GM18498 (cell line): ENCODE measurements at regions not wholly inside any gene's neighbourhood (a gene's known extent, or its start where the extent isn't known, plus 50 kb on each side); places are given as distances from the start of the nearest gene placed in this dataset.

Source experiments
- ATAC-seq: cut with Tn5 transposase; IDR thresholded peaks from one replicate; pipeline ENCODE4 v1.9.1; 2021; ENCODE audit warnings: mild to moderate bottlenecking, moderate library complexity; ENCODE audit not compliant: unreplicated experiment

GRCh38 chr12:4056910-4057845, 184.0 kb upstream of the PARP11 start:
- ATAC-seq = no peak

DNA sequence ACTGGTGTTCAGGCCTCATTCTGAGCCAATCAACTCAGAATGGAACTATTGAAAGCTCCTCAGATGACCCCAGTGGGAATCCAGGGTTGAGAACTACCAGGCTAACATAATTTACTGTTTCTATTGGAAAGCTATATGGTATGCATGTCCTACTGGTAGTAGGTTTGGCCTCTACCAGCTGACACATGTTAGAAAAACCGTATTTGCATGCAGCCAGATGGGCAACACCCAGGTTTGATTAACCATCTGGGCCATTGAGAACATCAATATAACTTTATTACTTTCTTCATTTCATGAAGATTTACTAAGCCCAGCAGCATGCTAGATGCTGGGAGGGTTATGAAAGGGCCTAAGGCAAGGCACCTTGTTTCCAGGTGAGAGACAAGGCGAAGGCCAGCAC, 181.4 kb upstream of the PARP11 start:
- ATAC-seq = no peak

- no peak for ATAC-seq
These were observed 179.5 kb upstream of the PARP11 start for GRCh38 chr12:4052691-4053090.

DNA sequence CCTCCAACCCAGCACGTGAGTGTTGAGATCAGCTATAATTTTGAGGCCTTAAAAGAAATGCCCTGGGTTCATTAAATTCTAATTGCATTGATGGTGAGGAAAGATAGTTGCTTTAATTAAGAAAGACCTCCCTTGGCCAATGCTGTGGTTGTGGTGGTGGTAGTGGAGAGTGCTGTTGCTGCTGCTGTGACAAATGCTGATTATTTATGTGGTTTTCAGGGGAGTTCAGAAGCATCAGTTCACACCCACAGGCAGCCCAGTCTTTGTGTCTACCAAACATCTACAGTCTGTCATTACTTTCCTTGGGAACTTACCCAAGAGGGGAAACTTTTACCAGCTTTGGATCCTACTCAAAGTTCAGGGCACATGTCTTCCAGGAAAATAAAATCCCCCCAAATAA, 178.4 kb upstream of the PARP11 start:
- no peak for ATAC-seq

GRCh38 chr12:4050340-4050739, 177.1 kb upstream of the PARP11 start:
- no peak for ATAC-seq

DNA sequence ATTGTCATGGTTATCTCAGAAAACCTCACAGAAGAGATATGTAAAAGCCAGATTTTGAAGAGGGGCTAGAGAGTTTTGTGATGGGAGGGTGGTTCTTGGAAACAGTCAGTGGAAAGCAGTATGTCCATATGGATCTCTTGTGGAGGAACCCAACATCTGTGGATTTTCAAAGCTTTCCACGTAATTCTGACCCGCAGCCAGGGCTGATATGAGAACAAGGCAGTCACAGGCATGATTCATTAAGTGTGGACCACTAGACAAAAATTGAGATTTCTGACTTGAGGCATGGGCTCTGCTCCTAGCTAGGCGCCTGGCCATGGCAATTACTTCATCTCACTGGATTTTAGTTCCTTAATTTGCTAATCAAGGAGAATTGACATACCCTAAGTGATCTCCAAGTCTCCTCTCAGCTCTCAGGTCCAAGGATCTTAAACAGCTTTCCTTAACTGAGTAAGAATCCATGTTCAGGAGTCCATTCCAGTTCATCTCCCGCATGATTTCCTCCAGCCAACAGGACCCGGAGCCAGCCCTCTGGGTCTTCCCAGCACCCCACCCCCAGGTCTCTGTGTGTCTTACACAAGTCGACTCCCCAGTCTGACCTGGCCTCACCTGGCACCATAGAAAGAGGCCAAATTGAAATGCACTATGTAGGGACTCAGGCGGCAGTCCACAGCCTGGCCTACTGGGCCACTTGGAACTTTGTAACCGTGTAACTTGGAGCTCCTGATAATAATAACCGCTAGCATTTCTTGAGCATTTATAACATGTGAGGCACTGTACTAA, 176.3 kb upstream of the PARP11 start:
- ATAC-seq = no peak

DNA sequence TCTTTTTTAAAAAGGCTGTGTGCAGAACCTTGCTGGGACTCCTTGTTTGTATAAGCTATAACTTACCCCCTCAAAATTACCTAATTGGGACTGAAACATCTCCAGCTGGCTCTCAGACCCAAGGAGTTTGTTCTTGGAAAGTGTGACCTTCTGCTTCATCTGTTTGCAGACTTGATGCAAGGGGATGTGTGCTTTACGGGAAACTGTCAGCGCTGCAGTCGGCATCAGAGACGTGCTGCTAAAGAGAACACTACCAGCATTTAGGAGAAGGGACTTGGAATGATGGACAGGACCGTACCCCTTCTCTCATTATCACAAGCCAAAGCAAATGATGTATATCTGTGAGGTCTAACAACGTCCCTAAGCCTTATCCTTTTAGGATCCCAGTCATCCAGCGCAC, 174.2 kb upstream of the PARP11 start:
- no peak for ATAC-seq

DNA sequence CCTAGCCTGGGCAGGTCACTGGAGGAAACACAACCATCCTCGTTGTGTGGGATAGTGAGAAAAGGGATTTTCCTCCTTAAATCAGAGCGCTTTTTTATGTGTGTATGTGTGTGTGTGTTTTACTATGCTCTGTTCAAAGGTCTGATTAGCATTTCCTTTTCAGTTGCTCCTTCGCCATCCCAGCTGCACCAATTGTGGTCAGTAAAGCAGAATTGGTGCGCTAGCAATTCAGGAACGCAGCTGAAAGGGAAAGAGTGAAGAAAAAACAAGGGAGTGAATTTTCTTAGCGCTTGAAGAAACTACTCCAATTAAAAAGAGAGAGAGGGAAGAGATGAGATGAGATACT, 173.3 kb upstream of the PARP11 start:
- no peak for ATAC-seq

DNA sequence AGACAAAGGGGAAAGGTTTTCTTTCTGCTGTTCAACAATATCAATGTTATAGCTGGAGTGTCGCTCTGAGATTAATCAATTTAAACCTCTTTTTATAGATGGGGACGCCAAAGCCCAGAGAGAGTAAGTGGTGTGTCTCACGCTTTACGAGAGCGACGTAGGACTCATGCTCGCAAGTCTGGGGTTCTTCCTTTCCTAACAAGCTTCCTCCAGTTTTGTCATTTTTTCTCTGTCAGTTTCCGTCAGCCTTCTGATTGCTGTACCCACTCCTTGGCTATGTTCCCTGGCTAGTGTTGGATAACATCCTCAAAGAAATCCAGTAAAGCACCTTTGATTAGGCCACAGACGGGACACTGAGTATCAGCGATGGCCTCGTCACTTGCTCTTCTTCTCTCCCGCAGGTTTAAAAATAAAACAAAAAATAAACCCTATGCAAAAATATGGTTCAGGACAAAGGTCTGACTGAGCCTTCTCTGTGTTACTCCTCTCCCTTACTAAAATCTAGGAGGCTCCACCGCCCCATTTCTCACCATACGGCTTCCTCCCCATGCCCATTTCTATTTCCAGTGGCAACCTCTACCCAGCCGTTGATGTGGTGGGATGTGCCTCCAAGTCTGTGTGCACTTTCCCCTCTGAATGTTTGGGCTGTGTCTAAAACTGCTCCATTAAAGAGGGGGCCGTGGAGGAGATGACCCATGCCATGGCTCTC, 172.7 kb upstream of the PARP11 start:
- no peak for ATAC-seq

DNA sequence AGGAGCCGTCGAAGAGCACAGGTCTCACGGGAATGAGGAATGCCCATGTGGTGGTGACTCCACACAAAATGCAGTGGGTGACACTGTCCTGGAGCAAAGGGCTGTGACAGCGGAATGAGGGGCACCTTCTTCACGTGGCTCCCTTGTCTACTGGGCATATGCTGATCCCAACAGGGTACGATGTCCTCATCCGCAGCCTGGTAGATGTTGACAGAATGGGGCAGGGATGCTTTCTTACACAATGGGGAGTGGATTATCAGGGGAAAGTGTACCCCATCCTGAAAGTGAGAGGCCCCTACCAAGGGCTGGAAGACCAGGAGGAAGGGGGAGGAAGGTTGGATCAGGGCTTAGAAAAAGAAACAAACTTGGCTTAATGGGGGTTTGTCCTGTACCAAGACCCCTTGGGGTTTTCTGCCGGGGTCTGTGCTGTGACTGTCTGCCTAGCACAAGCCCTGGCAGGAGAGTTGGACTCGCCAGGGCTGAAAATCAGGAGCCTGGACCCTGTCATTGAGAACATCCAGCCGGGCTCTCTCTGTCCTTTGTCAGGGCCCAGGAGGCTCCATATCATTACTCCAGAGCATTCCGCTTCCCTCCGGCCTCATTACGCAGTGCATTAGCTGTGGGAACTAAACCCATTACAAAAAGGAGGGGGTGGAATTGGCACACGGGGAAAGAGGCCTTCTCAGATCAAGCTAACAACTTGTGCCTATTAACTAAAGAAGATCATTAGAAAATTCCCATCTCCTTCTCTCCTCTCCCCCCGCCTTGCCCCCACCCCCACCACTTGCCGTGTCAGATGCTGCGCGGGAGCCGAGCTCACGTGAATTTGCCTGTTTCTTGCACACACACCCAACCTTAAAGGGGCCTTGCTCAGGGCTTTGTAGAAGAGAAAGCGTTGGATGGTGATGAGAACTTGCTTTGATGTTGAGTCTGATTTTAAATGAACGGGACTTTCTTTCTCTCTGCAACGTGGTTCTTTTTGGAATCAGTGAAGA, 171.8 kb upstream of the PARP11 start:
- no peak for ATAC-seq

- ATAC-seq = no peak
These were observed 170.9 kb upstream of the PARP11 start for GRCh38 chr12:4044101-4044500.

GRCh38 chr12:4041187-4041885, 168.1 kb upstream of the PARP11 start:
- no peak for ATAC-seq

DNA sequence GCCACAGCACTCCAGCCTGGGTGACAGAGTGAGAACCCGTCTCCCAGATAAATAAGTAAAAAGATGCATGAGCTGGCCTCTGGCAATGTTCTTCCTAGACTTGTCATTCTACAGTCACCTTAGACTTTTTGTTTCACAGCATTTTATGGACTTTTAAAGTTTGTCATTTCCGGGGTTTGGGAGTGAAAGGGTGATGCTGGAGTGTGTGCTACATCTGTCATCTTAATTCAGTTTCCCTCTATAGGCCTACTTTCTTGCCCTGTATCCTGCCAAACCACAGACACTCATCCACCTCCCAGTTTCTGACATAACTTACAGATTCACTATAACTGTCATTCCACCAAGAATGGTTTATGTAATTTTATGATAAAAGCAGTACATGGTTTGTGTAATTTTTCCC, 166.7 kb upstream of the PARP11 start:
- no peak for ATAC-seq

GRCh38 chr12:4037747-4038312, 164.6 kb upstream of the PARP11 start:
- no peak for ATAC-seq

- ATAC-seq = no peak
These were observed 163.6 kb upstream of the PARP11 start for GRCh38 chr12:4036671-4037271.

DNA sequence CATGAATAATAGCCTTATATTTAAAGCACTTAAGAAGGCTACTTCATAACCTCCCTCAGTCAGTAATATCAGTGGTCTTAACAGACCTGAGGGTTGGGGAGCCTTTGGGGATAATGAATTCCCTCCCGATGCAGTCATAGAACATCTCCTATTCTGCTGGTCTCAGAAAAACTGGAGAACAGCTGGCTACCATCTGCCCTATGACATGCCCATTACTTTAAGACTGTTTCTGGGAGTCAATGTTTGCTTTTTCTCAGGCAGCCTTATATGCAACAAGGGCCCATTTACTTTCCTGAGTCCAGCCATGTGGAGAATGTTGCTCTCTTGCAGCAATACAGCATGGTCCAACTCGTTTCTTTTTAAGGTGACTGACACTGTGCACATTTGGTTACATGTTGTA, 161.7 kb upstream of the PARP11 start:
- no peak for ATAC-seq

DNA sequence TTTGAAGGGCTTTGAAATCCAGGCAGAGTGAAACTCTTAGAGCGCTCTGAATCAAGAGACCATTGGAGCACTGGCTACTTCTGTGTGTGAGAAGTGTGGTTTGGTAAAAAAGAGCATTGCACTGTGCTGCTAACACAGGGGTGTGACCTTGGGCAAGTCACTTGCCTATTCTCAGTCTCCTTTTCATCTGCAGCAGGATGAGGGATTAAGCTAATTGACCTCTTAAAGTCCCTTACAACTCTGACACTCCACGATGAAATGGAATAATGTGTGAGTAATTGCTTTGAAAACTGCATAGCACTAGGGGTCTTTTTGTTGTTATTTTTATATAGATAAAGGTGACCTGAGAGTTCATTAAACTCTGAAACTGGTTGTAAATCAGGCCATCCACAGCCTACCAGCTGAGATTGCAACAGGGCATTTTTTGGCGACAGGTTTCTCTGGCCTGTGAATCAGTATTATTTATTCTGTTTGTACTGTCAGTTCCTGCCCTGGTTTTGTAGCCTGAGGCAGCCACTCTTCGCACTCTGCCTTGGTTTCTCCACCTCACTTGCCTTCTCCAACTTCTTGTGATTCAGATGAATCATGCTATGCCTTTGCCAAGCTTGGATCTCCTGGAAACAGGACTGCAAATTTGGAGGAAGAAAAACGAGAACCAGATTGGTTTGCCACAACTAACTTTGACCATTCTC, 159.9 kb upstream of the PARP11 start:
- ATAC-seq = no peak

DNA sequence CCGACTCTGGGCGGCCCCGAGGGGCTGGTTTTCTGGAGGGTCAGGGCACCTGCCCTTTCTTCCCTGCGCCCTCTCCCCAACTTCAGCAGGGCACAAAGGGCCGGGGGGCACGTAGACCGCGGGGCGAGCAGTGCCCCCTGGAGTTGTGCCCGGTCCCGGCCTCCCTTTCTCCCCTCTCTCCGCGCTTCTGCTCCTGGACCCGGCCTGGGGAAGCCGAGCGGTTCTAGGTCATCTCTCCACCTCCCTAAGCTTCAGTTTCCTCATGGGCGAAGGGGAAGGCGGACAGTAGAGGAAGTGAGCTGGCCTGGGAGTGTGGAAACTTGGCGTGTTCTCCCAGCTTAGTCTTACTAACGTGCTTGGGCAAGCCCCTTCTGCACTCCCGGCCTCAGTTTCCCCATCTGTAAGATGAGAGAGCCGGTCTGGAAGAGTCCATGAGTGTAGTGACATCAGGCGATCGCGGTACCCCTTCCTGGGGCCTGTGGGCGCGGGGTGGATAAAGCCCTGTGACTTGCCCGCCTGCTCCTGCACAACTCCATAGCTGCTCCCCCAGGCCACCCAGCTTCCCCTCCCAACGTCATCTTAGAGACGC, 158.6 kb upstream of the PARP11 start:
- no peak for ATAC-seq
